GM18870 (cell line): ENCODE measurements at regions not wholly inside any gene's neighbourhood (a gene's known extent, or its start where the extent isn't known, plus 50 kb on each side); places are given as distances from the start of the nearest gene placed in this dataset.
"Not testable (repeated sequence)": the region's sequence is repeated elsewhere in the genome, so short reads cannot be mapped to it uniquely, and the experiment has no call there.

Source experiments
- ATAC-seq: cut with Tn5 transposase; IDR thresholded peaks from one replicate; pipeline ENCODE4 v1.9.1; 2021; ENCODE audit warnings: moderate library complexity; ENCODE audit not compliant: unreplicated experiment

GRCh38 chr5:115469904-115470516, 74.6 kb downstream of the FEM1C start:
- ATAC-seq = no peak

- no peak for ATAC-seq
Measured at GRCh38 chr5:115467628-115468027, 76.9 kb downstream of the FEM1C start.

- ATAC-seq = no peak
Measured at GRCh38 chr5:115465431-115465830, 79.1 kb downstream of the FEM1C start.

- no peak for ATAC-seq
Measured at GRCh38 chr5:115463983-115464382, 80.6 kb downstream of the FEM1C start.

GRCh38 chr5:115461506-115462290, 82.9 kb downstream of the FEM1C start:
- ATAC-seq = no peak

- no peak for ATAC-seq
Measured at GRCh38 chr5:115461093-115461492, 83.5 kb downstream of the FEM1C start.

- peak; percentile 75 for ATAC-seq
Measured at GRCh38 chr5:115460472-115460871, 84.1 kb downstream of the FEM1C start.

- ATAC-seq = no peak
Measured at GRCh38 chr5:115459855-115460341, 84.7 kb downstream of the FEM1C start.

GRCh38 chr5:115458416-115458815, 86.2 kb downstream of the FEM1C start:
- ATAC-seq = no peak

GRCh38 chr5:115458003-115458409, 86.6 kb downstream of the FEM1C start:
- ATAC-seq = no peak

GRCh38 chr5:115457571-115457970, 87.0 kb downstream of the FEM1C start:
- ATAC-seq = no peak

GRCh38 chr5:115456539-115457040, 88.0 kb downstream of the FEM1C start:
- no peak for ATAC-seq

- no peak for ATAC-seq
Measured at GRCh38 chr5:115456056-115456455, 88.5 kb downstream of the FEM1C start.

GRCh38 chr5:115455301-115455707, 89.3 kb downstream of the FEM1C start:
- ATAC-seq = no peak

- ATAC-seq = no peak
Measured at GRCh38 chr5:115453391-115454095, 91.0 kb downstream of the FEM1C start.

- no peak for ATAC-seq
Measured at GRCh38 chr5:115452536-115453235, 91.9 kb downstream of the FEM1C start.

GRCh38 chr5:115452083-115452482, 92.5 kb downstream of the FEM1C start:
- no peak for ATAC-seq

- ATAC-seq = peak; percentile 77
Measured at GRCh38 chr5:115450741-115451140, 93.8 kb downstream of the FEM1C start.

GRCh38 chr5:115448630-115449029, 95.9 kb downstream of the FEM1C start:
- not testable (repeated sequence) for ATAC-seq

GRCh38 chr5:115440782-115441451, 103.7 kb downstream of the FEM1C start:
- no peak for ATAC-seq
